ENCODE measurements at regions not wholly inside any gene's neighbourhood (a gene's known extent, or its start where the extent isn't known, plus 50 kb on each side); places are given as distances from the start of the nearest gene placed in this dataset.

GRCh38 chr2:48069769-48070168, 163.5 kb upstream of the FBXO11 start:
- no peak for TF ChIP-seq MEIS2 (IDR thresholded peaks at IDR 0.05; ENCODE audit: partially characterized antibody)
- no peak for TF ChIP-seq HCFC1 (IDR thresholded peaks at IDR 0.05; ENCODE audit: low read depth, low read length)
- no peak for TF ChIP-seq LARP7 (IDR thresholded peaks at IDR 0.05)
- TF ChIP-seq NR2F6 (CRISPR knock-in tag; IDR thresholded peaks at IDR 0.05): no peak
- no peak for TF ChIP-seq MAZ (CRISPR knock-in tag; conservative IDR thresholded peaks at IDR 0.05 in 1 of 2, IDR thresholded peaks at IDR 0.05 in 1 of 2)
- no peak for TF ChIP-seq ZNF274 (IDR thresholded peaks at IDR 0.05; ENCODE audit: borderline replicate concordance, low read depth, low read length)
- no peak for TF ChIP-seq ZNF512 (tag; IDR thresholded peaks at IDR 0.05)
- TF ChIP-seq MNT (conservative IDR thresholded peaks at IDR 0.05): no peak
- TF ChIP-seq CTCF (IDR thresholded peaks at IDR 0.05 in 2 of 3, conservative IDR thresholded peaks at IDR 0.05 in 1 of 3; ENCODE audit: insufficient read depth in 2 of 3, low read depth in 1 of 3, low read length in 3 of 3): no peak
- TF ChIP-seq NCOR1 (IDR thresholded peaks at IDR 0.05): no peak
- TF ChIP-seq MLX (CRISPR knock-in tag; conservative IDR thresholded peaks at IDR 0.05): no peak

Data from K562 (cell line).